Iris pigment epithelial cell (primary cell): ENCODE measurements at regions not wholly inside any gene's neighbourhood (a gene's known extent, or its start where the extent isn't known, plus 50 kb on each side); places are given as distances from the start of the nearest gene placed in this dataset.

Source experiments
- DNase-seq: peaks from one replicate; pipeline ENCODE4 v3.0.0-alpha.2; 2011; ENCODE audit warnings: low read depth

DNA sequence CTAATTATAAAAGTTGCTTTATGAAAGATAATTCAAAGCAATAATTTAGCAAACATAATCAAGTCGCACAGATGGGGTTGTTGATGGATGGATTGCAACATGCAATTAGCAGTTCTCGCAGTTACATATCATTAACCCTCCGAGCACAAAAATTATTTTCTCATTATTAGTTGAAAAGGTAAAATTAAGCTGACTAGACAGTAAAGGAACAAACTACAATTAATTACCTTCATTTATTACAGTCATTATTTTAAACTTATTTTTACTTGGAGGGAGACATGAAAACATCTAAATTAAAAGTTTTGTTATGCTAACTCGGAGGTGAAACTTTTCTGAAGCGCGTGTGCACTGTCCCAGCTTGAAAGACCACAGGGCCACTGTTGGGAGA, 146.9 kb downstream of the PHETA1 start:
- DNase-seq, result no peak

GRCh38 chr12:111221062-111222026, 147.6 kb downstream of the PHETA1 start:
- DNase-seq, result no peak

GRCh38 chr12:111220363-111220762, 148.5 kb downstream of the PHETA1 start:
- no peak for DNase-seq

- no peak for DNase-seq
These were observed 149.5 kb downstream of the PHETA1 start for GRCh38 chr12:111219440-111219839.

DNA sequence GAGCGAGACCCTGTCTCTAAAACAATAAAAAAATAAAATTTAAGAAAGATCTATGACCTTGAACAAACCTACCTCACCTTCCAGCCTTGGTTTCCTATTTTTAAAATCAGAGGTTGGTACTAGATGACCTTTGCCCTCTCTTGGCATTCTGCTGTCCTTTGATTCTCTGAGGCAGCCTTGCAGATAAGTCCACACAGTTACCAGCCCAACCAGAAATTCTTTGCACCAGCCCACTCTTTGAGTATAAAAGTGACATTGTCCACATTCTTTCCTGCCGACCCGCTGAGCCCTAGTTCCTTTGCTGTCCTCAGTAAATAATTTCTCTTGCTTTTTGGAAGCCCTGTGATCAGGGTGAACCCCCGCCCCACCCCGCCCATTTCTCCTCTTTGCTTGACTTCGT, 150.4 kb downstream of the PHETA1 start:
- no peak for DNase-seq

- no peak for DNase-seq
These were observed 152.3 kb downstream of the PHETA1 start for GRCh38 chr12:111216387-111217159.

DNA sequence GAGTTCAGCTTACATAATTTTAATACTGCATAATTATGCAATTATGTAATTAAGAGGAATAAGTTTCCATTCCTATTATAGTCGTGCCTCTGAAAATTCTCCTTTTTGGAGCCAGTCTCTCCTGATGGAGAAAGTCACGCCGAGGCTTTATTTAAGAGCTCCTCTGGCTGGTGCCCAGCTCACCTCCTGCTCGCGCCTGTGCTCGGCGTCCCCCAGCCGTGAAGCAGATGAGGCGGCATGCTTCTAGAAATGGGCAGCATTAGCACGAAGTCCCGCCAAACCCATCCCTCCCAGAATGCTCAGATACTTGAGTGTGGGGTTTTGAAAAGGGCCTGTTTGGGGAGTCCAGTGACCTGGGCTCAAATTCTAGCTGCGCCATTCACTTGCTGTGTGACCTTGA, 153.0 kb downstream of the PHETA1 start:
- DNase-seq, result no peak

- no peak for DNase-seq
These were observed 154.5 kb downstream of the PHETA1 start for GRCh38 chr12:111214401-111214800.

DNA sequence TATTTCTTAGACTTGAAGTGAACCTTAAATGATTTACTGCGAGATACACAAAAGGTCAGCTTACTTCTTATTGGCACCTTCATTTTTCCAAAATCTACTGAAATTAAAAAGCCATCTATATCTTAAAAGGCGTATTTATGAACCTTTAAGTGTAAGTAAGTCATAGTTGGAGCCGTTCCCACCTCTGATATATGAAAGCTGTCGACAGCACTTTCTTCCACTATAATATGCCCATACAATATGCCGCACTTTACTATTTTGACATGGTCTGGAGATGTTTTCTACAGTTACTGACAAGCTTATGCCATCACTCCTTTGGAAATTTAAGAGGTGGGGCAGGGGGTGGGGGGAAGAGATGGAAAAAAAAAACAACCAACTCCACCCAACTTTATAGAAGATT, 155.3 kb downstream of the PHETA1 start:
- DNase-seq, result no peak

GRCh38 chr12:111212814-111213456, 156.0 kb downstream of the PHETA1 start:
- no peak for DNase-seq

DNA sequence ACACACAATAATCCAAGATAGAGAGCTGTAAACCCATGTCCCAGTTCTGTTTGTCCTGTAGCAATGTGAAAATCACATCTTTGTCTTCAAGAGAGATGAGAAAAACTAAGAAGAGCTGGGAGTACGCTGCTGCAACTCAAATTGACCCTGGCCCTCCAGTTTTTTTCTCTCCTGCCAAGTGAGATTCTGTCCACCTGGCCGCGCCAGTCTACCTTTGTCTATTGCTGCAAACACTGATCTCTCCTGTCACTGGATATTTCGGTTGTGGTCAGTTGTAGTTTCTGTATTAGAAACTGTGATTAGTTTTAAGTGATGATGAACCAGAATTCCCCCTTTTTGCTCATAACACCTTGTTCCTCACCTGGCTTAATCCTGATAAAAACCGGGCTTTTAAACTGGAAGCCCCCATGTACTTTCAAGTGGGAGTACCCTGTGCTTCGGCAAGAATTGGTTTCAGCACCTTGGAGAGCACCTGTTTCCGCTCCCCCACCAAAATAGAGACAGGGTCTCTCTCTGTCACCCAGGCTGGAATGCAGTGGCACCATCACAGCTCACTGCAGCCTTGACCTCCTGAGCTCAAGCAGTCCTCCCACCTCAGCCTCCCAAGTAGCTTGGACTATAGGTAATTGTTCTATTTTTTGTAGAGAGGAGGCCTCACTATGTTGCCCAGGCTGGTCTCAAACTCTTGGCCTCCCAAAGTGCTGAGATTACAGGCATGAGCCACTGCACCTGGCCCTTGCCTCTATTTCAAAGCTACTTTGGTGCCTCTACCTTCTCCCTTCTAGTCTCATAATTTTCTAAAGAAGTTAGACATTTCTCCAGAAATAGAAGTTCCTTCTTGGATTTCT, 156.8 kb downstream of the PHETA1 start:
- no peak for DNase-seq

DNA sequence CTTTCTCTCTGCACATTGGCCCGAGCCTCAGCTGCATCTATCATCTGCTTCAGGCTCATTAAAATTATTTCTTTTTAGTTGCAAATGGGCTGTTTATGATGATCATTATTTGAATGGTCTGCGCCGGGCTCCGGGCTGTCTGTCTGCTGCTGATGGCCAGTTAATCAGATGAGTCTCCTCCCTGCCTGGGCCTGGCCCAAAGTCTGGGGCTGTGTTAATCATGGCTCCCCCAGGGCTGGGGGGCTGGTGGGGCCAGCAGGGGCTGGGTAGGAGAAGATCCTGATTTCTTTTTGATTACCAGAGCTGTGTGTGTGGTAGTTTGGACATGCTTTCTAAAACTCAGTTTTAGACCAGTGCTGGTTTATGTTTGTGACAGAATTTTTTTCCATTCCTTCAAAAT, 159.1 kb downstream of the PHETA1 start:
- DNase-seq, result no peak

- no peak for DNase-seq
These were observed 161.1 kb downstream of the PHETA1 start for GRCh38 chr12:111207761-111208160.

DNA sequence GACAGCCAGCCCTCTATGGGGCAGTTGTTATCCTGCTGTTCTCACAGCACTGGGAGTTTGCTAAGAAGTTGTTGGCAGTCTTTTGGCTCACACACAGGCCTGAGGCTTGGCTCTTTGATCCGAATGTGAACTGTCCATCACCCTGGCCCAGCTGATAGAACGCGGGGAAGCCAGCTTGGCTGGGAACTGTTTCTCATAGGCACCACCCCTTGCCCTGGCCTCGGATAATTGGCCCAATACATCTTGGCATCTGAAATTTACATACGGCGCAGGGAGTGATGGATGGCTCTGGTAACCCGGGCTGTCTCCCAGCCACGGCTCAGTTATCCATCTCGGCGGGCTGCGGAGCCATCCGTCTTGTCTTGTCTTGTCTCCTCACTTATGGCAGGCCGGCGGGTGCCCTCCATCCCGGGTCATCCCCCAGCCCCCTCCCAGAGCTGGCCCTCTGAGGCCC, 164.1 kb downstream of the PHETA1 start:
- no peak for DNase-seq

DNA sequence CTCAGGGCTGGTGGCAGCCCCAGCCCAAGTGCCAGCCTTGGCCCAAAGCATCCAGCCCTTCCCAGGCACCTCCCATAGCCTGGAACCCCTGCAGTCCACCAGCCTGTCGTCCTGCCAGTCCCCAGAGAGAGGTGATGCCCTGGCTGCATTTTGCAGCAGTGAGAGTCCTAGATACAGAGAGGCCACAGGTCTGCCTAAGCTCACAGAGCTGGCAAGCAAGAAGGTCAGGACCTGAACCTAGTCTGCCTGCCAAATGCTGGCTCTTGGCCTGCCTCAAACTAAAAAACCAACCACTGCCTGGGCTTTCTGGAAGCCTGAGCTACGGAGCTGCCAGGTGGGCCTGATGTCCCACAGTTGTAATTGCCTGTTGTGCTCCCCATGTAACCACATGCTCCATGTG, 164.9 kb downstream of the PHETA1 start:
- DNase-seq, result no peak

- DNase-seq, result no peak
These were observed 165.4 kb downstream of the PHETA1 start for GRCh38 chr12:111203446-111203845.

GRCh38 chr12:111202237-111202915, 166.5 kb downstream of the PHETA1 start:
- DNase-seq, result no peak

DNA sequence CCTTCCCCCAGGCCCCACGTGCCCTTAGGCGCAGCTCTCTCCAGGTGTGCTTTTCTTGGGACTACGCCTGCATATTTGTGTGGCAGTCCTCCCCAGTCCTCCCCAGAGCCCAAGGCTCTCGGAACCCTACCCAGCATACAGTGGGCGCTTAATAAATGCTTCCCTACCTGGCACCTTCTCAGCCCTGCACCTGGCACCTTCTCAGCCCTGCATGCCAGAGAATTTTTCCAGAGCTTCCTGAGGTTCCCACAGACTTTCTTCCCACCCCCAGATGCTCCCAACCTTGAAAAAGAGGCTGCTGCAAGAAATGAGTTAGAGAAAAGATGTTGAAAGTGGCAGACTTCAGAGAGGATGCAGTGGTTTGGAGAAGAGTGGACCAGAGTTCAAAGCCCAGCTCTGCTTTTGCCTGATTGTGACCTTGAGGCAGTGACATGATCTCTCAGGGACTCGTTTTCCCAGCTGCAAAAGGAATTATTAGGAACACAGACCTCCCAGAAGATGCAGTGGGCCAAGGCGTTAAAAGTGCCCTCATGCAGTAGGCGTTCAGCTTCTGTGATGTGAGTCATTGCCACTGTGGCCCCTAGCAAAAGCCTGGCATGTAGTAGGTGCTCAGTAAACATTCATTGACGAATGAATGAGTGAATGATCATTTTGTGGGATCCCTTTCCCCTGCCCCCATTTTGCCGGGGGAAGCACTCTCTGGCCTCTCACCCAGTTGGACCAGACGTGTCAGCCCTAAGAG, 167.2 kb downstream of the PHETA1 start:
- DNase-seq, result no peak

DNA sequence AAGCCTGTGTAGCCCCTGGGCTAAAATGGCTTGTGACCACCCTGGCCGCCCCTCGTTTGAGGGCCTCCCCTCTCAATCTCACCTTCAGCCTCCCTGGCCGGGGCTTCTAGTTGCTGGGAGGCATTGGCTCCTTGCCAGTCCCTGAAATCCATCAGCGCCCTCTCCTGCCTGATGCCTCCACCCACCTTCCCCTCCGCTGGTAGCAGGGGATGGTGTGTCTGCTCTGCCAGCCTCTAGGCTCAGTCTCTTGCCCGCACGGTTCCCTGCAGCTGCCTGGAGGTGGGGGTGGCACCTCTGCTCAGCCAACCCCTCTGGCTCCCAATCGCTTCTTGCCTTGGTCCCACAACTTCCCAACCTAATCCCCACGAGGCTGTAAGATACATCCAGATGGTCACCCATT, 167.9 kb downstream of the PHETA1 start:
- no peak for DNase-seq

DNA sequence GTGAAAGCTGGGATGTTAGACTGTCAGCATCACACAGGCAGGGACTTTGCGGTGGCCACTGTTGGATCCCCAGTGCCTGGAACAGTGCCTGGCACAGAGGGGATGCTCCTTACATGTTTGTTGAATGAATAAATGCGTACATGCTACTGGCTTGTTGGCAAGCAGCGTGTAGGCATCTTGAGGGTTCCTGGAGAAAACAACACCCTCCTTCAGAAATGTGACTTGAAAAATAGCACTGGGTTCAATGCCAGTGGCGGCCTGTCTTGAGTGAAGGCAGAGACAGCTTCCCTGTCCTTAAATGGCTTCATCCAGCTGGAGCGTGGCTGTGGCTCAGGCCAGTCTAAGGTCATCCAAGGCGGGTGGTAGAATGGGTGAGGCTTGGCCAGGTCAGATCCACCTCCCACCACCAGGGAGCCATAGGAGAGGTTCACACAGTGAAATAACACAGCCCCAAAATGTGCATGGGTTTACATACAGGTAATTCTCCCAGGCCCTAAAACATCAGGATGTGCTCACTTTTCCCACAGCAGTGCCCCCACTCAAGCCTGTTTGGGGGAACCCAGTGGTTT, 171.4 kb downstream of the PHETA1 start:
- DNase-seq, result no peak
